Muscle layer of duodenum (tissue), 2 donors: ENCODE measurements at regions not wholly inside any gene's neighbourhood (a gene's known extent, or its start where the extent isn't known, plus 50 kb on each side); places are given as distances from the start of the nearest gene placed in this dataset.
"Not testable (repeated sequence)": the region's sequence is repeated elsewhere in the genome, so short reads cannot be mapped to it uniquely, and the experiment has no call there.

Experiments used
- H3K27ac ChIP-seq: one replicate; pipeline ENCODE4 v1.7.0; 2013; ENCODE audit warnings: mild to moderate bottlenecking, low read length
- H3K27me3 ChIP-seq: one replicate; pipeline ENCODE4 v1.7.0; 2013; ENCODE audit warnings: low read depth, mild to moderate bottlenecking, control low read depth, low read length
- H3K36me3 ChIP-seq, 2 donors: one replicate each; pipeline ENCODE4 v1.7.0; 2013; ENCODE audit warnings: low read length in 2 of 2, control low read depth in 1 of 2, mild to moderate bottlenecking in 1 of 2; ENCODE audit not compliant: insufficient read depth in 2 of 2, control insufficient read depth in 1 of 2
- H3K4me1 ChIP-seq, 2 donors: one replicate each; pipeline ENCODE4 v1.7.0; 2013; ENCODE audit warnings: low read length in 2 of 2, mild to moderate bottlenecking in 2 of 2, control low read depth in 1 of 2, moderate library complexity in 1 of 2; ENCODE audit not compliant: insufficient read depth in 2 of 2, control insufficient read depth in 1 of 2
- H3K4me3 ChIP-seq, 2 donors: one replicate each; pipeline ENCODE4 v1.7.0; 2013; ENCODE audit warnings: low read length in 2 of 2, low read depth in 1 of 2, mild to moderate bottlenecking in 1 of 2
- H3K9me3 ChIP-seq, 2 donors: one replicate each; pipeline ENCODE4 v1.7.0; 2013; ENCODE audit warnings: low read length in 2 of 2, control low read depth in 1 of 2, mild to moderate bottlenecking in 1 of 2; ENCODE audit not compliant: control insufficient read depth in 1 of 2
- donor health status: healthy.

DNA sequence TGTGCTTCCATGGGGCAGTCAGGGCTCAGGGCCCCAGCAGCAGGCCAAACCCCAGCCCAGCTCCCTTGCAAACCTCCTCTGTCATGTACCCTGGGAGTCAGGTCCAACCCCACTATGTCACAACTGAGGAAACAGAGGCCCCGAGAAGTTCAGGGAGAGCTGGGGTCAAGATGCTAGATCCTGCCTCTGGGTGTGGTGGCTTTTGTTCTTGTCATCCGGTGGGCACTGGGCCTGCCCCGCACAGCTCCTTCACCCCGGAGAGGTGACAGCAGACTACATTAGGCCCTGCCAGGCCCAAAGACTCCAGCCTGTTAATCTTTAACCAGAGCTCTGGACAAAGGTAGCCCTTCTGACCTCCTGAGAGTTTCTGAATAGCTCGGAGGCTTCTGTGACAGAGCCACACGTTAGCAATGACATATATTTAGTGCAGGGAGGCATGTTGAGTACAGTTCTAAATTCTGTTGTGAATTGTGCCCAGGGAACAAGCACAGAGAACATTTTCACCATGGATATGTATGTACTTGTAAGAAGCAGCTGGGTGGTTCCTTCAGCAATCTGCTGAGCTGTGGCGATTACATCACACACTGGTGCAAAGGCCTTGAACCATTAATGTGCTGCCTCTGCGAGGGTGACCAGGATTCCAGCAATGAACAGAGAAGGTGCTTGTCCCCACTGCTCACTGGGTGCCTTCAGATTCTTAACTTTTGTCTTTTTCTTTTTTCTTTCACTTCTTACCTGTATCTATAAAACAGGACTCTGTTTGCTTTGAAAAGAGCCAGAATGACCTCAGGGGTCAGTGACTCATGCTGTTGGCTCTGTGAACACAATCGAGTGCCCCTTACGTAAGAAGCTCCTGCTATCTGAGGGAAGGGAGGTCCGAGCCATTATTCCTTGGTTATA, 102.8 kb downstream of the RHOU start:
- Histone ChIP-seq H3K27ac (peak overlapping the region; percentile 88), H3K27me3 (no peaks in the 10 kb centered on the region), H3K36me3 (no peaks in the 10 kb centered on the region), H3K4me1 (peaks cover 13 to 19% of the 10 kb centered on the region in 2 donors), H3K9me3 (no peaks in the 10 kb centered on the region), H3K4me3 (no peak overlapping the region)

DNA sequence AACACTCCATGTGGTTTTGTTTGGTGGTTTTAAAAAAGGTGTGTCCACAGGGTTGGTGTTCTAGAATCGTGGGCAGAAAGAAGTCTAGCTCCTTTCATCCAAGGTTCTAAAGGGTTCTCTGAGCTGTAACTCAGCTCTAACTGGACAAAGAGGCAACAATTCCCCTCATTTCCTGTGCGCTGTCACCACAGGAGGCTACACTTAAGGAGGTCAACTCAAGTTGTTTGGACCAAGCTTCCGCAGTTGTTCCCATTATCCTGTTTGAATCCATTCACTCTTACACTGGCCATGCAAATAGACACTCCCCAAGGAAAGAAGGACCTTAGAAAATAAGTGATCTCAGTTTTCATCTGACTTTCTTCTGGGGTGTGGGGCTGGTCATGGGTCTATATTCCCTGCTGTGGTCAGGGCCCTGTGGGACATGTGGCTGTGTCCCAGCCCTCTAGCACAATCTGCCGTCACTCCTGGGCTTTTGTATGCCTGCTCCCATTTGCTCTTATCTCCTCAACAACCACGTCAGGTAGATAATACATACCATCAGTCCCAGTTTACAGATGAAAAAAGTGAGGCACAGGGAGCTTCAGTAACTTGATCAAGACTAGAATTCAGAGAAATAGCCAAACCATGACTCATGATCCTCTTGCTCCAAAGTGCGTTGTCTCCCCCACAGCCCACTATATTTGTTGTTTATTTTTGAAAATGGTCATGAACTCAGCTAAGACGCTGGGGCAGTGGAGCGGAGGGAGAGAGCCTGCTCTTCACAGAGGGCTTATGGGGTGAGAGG, 103.6 kb downstream of the RHOU start:
- no peak overlapping the region for H3K4me3 ChIP-seq
- no peaks in the 10 kb centered on the region for H3K27me3 ChIP-seq
- H3K27ac ChIP-seq = peak overlapping the region; percentile 88
- peaks cover 13 to 16% of the 10 kb centered on the region in 2 donors for H3K4me1 ChIP-seq
- H3K36me3 ChIP-seq = no peaks in the 10 kb centered on the region
- no peaks in the 10 kb centered on the region for H3K9me3 ChIP-seq

DNA sequence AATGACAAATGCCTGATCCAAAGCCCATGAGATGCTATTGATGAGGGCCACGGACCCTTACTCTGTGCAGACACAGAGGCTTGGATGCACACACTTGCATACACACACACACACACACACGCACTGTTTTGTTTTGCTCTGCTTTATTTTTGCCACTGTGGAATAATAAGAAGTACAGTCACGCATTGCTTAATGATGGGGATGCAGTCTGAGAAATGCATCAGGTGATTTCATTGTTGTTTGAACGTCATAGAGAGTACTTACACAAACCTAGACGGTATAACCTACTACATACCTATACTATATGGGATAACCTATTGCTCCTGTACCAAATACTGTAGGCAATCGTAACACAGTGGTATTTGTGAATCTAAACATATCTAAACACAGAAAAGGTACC, 104.4 kb downstream of the RHOU start:
- Histone ChIP-seq H3K27ac (no peak overlapping the region), H3K4me3 (no peak overlapping the region), H3K4me1 (peaks cover 13% of the 10 kb centered on the region in 2 donors), H3K9me3 (no peaks in the 10 kb centered on the region), H3K36me3 (no peaks in the 10 kb centered on the region), H3K27me3 (no peaks in the 10 kb centered on the region)

DNA sequence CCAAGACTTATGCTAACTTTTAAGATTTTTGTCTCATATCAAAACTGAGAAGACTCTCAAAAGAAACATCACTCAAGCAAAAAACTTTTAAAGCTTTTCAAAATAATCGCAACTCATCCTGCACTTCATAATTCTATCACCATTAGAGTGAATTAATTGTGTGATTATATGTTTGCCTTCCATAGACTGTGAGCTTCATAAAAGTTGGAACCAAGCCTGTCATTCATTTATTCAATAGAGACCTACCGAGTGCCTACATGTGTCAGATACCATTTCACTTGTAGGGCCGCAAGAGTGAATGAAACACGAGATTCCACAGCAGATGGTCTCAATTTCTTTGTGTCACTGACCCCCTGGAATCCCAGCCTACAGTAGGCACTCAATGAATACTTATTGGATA, 106.4 kb downstream of the RHOU start:
- no peak overlapping the region for H3K4me3 ChIP-seq
- H3K9me3 ChIP-seq = no peaks in the 10 kb centered on the region
- no peaks in the 10 kb centered on the region for H3K27me3 ChIP-seq
- H3K36me3 ChIP-seq = no peaks in the 10 kb centered on the region
- no peak overlapping the region for H3K27ac ChIP-seq
- peaks cover 13% of the 10 kb centered on the region in 2 donors for H3K4me1 ChIP-seq

DNA sequence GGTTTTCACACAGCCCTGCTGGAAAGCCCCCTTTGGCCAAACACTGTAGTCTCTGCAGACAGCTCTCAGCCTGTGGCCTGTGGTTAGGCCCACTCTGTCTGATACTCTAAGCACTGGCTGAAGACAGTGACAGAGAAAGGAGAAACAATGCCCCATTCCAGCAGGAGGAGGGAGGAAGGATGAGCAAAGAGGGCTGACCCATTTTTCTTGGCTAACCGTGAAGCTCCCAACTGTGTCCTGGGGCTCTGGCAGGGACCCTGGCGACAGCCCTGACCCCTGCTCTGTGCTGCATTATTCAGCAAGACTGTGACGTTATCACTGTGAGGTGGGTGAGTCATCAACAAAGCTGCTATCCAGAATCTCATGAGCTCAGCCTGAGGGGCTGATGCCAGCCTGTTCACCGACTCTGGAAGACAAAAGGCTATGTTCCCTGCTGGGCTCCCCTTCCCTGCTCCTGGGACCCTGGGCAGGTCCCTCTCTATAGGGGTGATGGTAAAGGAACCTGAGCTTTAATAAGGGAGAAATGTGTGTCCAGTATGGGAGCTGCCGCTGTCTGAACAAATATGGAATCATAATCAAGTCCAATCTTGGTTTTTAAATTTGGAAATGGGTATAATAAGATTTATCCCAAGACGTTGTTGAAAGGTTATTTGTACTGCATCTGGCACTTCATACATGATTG, 107.0 kb downstream of the RHOU start:
- Histone ChIP-seq H3K27me3 (no peaks in the 10 kb centered on the region), H3K36me3 (no peaks in the 10 kb centered on the region), H3K4me3 (no peak overlapping the region), H3K27ac (peak overlapping the region; percentile 19), H3K9me3 (no peaks in the 10 kb centered on the region), H3K4me1 (peaks cover 13% of the 10 kb centered on the region in 2 donors)

DNA sequence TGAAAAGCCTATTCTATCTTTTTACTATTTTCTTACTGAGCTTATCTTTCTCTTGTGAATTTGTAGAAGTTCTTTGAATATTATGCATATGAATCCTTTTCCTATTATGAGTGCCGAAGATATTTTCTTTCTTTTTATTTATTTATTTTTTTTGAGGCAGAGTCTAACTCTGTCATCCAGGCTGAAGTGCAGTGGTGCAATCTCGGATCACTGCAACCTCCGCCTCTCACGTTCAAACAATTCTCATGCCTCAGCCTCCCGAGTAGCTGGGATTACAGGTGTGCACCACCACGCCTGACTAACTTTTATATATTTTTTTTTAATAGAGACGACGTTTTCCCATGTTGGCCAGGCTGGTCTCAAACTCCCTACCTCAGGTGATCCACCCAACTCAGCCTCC, 109.8 kb downstream of the RHOU start:
- H3K27ac ChIP-seq = no peak overlapping the region
- H3K36me3 ChIP-seq = no peaks in the 10 kb centered on the region
- H3K4me3 ChIP-seq = no peak overlapping the region
- H3K9me3 ChIP-seq = no peaks in the 10 kb centered on the region
- no peaks in the 10 kb centered on the region for H3K4me1 ChIP-seq
- no peaks in the 10 kb centered on the region for H3K27me3 ChIP-seq

DNA sequence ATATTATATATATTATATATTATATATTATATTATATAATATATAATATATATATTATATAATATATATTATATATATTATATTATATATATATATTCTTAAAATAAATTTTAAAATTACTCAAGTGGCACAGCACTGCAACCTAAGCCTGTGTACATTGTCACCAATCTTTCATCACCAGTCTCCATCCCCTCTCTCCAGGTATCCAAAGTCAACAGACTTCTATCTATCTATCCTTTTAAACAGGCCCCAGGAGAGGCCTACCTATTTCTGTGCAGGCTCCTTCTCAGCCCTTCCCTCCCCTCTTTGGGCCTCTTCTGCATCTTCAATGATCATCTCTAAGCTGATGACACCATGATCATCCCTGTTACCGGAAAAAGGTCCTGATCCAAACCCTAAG, 111.7 kb downstream of the RHOU start:
- no peak overlapping the region for H3K27ac ChIP-seq
- H3K27me3 ChIP-seq = no peaks in the 10 kb centered on the region
- H3K9me3 ChIP-seq = no peaks in the 10 kb centered on the region
- no peaks in the 10 kb centered on the region for H3K36me3 ChIP-seq
- H3K4me3 ChIP-seq = no peak overlapping the region
- peaks cover 0 to 3% of the 10 kb centered on the region in 2 donors for H3K4me1 ChIP-seq

DNA sequence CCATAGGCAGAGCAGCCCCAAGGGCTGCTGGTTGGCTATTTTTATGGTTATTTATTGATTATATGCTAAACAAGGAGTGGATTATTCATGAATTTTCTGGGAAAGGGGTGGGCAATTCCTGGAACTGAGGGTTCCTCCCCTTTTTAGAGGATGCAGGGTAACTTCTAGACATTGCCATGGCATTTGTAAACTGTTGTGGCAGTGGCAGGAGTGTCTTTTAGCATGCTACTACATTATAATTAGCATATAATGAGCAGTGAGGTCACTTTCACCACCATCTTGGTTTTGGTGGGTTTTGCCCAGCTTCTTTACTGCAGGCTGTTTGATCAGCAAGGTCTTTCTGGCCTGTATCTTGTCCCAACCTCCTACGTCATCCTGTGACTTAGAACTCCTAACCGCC, 112.2 kb downstream of the RHOU start:
- not testable (repeated sequence) for H3K4me3 ChIP-seq, H3K36me3 ChIP-seq, H3K9me3 ChIP-seq, H3K27ac ChIP-seq, H3K4me1 ChIP-seq, H3K27me3 ChIP-seq

DNA sequence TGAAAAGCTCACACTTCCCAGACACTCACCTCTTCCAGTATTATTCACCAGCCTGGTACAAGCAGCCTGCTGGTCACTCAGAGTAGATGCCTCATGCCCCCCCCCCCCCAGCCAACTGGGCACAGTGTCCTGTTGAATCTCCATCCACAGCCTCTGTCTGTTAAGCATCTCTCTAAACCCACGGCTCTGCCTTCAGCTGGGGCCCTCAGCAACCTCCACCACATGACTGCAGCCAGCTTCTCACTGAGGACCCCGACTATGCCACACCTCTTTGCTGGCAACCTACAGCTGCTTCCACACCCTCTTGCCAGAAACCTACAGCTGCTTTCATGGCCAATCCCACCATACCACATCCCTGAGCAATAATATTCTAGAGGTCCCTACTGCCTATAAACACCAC, 113.1 kb downstream of the RHOU start:
- no peaks in the 10 kb centered on the region for H3K9me3 ChIP-seq
- H3K36me3 ChIP-seq = no peaks in the 10 kb centered on the region
- peak overlapping the region; percentile 72 for H3K27ac ChIP-seq
- no peaks in the 10 kb centered on the region for H3K27me3 ChIP-seq
- no peak overlapping the region for H3K4me3 ChIP-seq
- H3K4me1 ChIP-seq = peaks cover 0 to 3% of the 10 kb centered on the region in 2 donors

DNA sequence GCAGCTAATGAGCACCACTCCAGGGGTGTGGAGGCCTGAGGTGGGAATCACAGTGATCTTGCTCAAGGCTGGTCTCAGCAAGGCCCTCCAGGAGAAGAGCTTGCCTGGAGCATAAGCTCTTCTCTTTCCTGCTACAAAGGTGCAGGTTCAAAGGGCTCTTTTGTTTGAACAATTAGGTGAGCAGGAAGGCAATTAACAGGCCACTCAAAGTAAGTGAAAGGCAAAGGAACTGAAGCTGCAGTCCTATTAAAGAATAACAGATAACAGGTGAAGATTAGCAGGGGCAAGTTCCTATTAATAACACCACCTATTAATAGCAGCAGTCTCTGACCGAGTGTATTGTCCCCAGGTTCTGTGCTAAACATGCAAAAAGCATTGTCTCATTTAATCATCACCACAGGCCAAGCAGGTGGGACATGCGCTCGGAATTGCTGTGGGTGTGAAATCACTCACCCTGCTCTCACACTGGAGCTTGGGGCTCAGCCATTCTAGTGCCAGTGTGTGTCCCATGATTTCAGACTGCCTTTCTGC, 113.8 kb downstream of the RHOU start:
- no peak overlapping the region for H3K4me3 ChIP-seq
- peak overlapping the region; percentile 72 for H3K27ac ChIP-seq

More for the DNA sequence above, 113.8 kb downstream of the RHOU start:
- no peaks in the 10 kb centered on the region for H3K9me3 ChIP-seq
- H3K27me3 ChIP-seq = no peaks in the 10 kb centered on the region
- H3K4me1 ChIP-seq = peaks cover 0 to 3% of the 10 kb centered on the region in 2 donors
- no peaks in the 10 kb centered on the region for H3K36me3 ChIP-seq
